GM19468 (cell line): ENCODE measurements at regions not wholly inside any gene's neighbourhood (a gene's known extent, or its start where the extent isn't known, plus 50 kb on each side); places are given as distances from the start of the nearest gene placed in this dataset.

Experiments used
- ATAC-seq: cut with Tn5 transposase; IDR thresholded peaks from one replicate; pipeline ENCODE4 v1.9.1; 2021; ENCODE audit warnings: mild to moderate bottlenecking, moderate library complexity, moderate number of reproducible peaks; ENCODE audit not compliant: unreplicated experiment; ENCODE audit errors: extremely low read depth

DNA sequence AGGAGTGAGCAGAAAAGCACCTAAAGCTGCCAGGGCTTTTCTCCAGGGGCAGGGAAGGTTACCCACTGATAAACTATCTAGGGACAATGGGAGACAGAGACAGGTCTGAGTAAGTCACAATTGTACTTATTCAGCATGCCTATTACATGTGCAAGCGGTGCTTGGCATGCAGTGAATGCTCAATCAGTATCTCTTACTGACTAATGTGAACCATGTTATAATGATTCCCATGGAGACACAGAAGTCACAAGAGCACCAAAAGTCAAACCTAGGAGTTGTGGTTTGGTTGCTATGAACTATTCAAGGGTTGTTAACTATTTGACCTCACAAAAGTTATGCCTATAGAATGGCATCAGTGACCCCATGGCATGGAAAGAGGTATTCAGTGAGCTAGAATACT is 50.0 kb upstream of the RASGRP1 start:
- no peak for ATAC-seq

DNA sequence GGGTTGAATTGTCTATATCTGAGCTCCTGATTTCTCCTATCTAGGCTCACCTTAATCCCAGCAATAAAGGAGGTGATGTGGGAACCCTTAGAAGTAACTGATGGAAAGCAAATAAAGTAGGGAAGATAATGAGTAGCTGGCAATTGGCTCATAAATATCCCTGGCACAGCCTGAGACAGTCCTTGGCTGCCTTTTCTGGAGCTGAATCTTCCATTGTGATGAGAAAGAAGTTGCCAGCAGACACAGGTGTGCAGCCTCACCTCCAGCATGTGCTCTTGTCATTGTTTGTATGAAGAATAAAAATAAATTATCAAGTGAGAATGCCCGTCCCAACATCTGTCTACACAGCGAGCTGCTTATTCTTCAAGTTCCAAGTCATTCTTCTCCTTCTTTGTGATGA is 53.2 kb upstream of the RASGRP1 start:
- no peak for ATAC-seq

GRCh38 chr15:38618242-38618955 is 53.8 kb upstream of the RASGRP1 start:
- ATAC-seq: no peak

GRCh38 chr15:38620098-38620497 is 55.5 kb upstream of the RASGRP1 start:
- ATAC-seq: no peak

GRCh38 chr15:38620851-38621594 is 56.4 kb upstream of the RASGRP1 start:
- no peak for ATAC-seq

DNA sequence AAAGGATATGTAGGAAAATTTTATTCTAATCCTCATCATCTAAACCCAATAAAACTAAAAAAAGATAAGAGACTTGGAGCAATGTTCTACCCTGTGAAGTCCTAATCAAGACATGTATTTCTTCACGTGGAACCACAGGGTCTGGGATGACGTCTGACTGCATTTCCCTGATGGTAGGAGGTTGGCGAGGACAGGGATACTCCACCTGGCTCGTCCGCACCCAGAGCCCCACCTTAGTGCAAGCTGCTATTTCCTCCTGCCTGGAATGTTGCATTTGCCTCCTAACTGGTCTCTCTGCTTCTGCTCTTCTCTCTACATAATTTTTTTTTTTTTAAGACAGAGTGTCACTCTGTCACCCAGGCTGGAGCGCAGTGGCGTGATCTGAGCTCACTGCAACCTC is 57.7 kb upstream of the RASGRP1 start:
- ATAC-seq: no peak

GRCh38 chr15:38622908-38623307 is 58.3 kb upstream of the RASGRP1 start:
- ATAC-seq: no peak

GRCh38 chr15:38623744-38624143 is 59.1 kb upstream of the RASGRP1 start:
- ATAC-seq: no peak

- ATAC-seq: no peak
Observed at GRCh38 chr15:38624244-38625205, 59.9 kb upstream of the RASGRP1 start.

DNA sequence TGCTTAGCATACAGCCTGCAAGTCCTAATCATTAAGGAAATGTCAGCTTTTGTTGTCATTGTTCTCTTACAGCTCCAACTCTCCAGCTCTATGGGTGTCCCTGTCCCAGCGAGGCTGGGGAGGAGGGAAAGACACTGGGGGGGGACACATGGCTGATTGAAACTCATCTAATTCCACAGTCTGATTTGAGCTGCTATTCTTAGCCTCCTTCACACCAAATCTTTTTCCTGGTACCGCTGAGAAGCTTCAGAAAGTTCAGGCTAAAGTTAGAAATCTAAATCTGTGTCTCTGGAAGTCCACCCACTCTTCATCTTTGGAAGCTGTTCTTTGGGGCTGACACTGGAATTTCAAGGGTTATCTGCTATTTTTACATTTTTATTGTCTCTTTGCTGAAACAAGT is 61.3 kb upstream of the RASGRP1 start:
- no peak for ATAC-seq

DNA sequence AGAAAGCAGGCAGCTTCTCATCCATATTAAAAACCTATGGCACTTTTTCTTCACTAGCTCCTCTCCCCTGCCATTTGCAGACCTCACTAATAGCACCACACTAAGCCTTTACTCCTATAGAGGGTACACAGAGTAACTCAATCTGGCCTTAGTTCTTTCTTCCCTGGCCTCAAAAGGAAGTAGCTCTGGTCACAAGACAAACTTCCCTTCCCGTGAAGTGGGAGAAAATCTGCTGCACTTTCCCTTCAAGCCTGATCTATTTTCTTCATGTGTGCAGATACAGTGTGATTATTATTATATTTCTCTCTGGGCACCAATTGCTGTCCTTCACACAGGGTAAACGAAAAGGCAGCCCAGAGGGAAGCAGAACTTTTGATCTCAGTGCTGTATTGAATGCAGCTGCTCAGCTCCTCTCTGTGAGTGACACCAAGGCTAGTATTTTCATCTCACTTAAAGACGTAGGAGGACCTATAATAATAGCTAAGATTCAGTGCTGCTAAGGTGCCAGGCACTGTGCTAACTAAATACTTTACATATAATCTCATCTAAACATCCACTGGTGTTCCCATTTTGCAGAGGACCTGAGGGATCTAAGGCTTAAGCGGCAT is 61.9 kb upstream of the RASGRP1 start:
- no peak for ATAC-seq

DNA sequence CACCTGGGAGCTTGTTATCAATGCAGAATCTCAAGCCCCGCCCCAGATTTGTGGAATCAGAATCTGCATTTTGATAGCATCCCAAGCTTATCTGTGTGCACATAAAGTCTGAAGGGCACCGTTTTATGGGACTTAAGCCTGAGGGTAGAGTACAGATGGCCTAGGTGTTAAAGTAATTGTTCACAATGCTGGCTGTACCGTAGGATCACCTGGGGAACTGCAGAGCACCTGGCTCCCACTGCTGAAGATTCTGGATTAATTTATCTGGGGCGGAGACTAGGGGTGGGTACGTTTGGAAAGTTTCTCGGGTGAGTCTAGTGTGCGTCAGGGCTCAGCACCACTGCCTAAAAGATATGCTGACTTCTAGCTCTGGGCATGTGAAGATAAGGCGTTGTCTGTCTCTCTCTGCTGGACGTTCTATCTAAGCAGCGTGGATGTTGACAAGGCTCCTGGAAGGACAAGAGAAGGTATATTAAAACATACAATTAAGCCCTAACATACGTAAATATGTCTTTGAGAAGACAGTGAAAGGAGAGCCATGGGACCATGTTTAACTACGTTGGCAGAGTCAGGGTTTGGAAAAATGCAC is 63.2 kb upstream of the RASGRP1 start:
- no peak for ATAC-seq

GRCh38 chr15:38631119-38632075 is 66.8 kb upstream of the RASGRP1 start:
- ATAC-seq: no peak

- no peak for ATAC-seq
Observed at GRCh38 chr15:38635170-38635569, 70.6 kb upstream of the RASGRP1 start.

GRCh38 chr15:38636597-38636996 is 72.0 kb upstream of the RASGRP1 start:
- ATAC-seq: no peak

GRCh38 chr15:38638126-38638525 is 73.5 kb upstream of the RASGRP1 start:
- no peak for ATAC-seq

DNA sequence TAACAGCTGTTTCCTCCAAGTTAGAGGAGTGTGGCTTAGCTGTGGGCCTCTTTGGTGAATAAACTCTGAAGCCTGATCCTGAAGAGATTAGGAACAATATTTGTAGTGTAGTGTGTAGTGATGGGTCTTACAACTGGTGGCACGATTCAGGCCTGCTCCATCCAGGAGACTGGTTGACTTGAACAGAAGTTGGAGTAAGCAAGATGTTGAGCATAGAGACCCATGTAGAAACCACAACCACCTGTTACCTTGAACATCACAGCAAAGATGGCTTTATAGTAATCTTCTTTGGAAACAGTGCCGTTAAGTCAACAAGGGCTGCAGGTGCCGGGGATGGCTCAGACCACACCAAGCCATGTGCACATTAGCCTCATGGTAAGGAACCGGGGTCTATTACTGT is 74.2 kb upstream of the RASGRP1 start:
- ATAC-seq: no peak

GRCh38 chr15:38642689-38643270 is 78.2 kb upstream of the RASGRP1 start:
- ATAC-seq: no peak
